GM13976 (cell line): ENCODE measurements at regions not wholly inside any gene's neighbourhood (a gene's known extent, or its start where the extent isn't known, plus 50 kb on each side); places are given as distances from the start of the nearest gene placed in this dataset.

Source experiments
- DNase-seq: peaks from one replicate; pipeline ENCODE4 v3.0.0; 2012; ENCODE audit warnings: low spot score
- CTCF ChIP-seq: IDR thresholded peaks from 2 replicates; pipeline ENCODE4 v1.5.1; 2012; ENCODE audit warnings: borderline replicate concordance, mild to moderate bottlenecking; ENCODE audit not compliant: insufficient read depth; ENCODE audit errors: extremely low read depth, missing control alignments, control extremely low read depth
- in situ Hi-C: fragments of 300-500 bp; cut with MboI; formaldehyde crosslinking; loops from one replicate; pipeline ENCODE4 v1.12.0; 2022; ENCODE audit warnings: low sequenced_read_pairs, mixed read lengths, inconsistent platforms; ENCODE audit not compliant: unreplicated experiment

- in situ Hi-C loops = no loop called here
- no peak for DNase-seq
- TF ChIP-seq CTCF = no peak
These were observed 139.4 kb upstream of the EYA4 start for GRCh38 chr6:133101790-133102189.

GRCh38 chr6:133106934-133107333 lies 134.2 kb upstream of the EYA4 start:
- DNase-seq = no peak
- TF ChIP-seq CTCF = no peak
- in situ Hi-C loops = no loop called here

GRCh38 chr6:133108419-133108818 lies 132.7 kb upstream of the EYA4 start:
- DNase-seq = no peak
- in situ Hi-C loops = no loop called here
- TF ChIP-seq CTCF = no peak

- DNase-seq = no peak
- no peak for TF ChIP-seq CTCF
- in situ Hi-C loops = no loop called here
These were observed 126.2 kb upstream of the EYA4 start for GRCh38 chr6:133114973-133115372.

- no peak for DNase-seq
- TF ChIP-seq CTCF = no peak
- in situ Hi-C loops = no loop called here
These were observed 125.2 kb upstream of the EYA4 start for GRCh38 chr6:133115946-133116345.

- TF ChIP-seq CTCF = no peak
- in situ Hi-C loops = no loop called here
- no peak for DNase-seq
These were observed 113.0 kb upstream of the EYA4 start for GRCh38 chr6:133128191-133128590.

- in situ Hi-C loops = no loop called here
- no peak for TF ChIP-seq CTCF
- DNase-seq = no peak
These were observed 111.6 kb upstream of the EYA4 start for GRCh38 chr6:133129556-133129955.
